ENCODE measurements at regions not wholly inside any gene's neighbourhood (a gene's known extent, or its start where the extent isn't known, plus 50 kb on each side); places are given as distances from the start of the nearest gene placed in this dataset.

DNA sequence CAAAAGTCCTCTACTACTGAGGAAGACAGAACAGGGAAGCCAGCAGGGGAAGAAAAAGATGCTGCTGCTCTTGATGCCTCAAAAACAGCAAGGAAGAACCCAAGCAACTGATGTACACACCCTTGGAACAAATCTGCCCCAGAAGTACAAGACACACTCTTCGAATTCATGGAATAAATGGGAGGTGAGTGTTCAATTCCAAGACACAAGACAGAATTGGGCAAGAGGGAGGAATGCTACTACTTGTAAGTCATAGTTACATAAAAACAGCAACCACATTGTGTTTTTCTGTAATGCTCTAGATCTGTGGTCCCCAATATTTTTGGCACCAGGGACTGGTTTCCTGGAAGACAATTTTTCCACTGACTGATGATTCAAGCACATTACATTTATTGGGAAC, 58.0 kb upstream of the H2AZ1 start:
- TF ChIP-seq CTCF (IDR thresholded peaks at IDR 0.05): no peak
- TF ChIP-seq POLR2AphosphoS5 (IDR thresholded peaks at IDR 0.05; ENCODE audit: low read depth, low read length): no peak
- no peak for TF ChIP-seq REST (IDR thresholded peaks at IDR 0.05; ENCODE audit: insufficient read depth in 1 of 2, low read depth in 2 of 2, low read length in 1 of 2)
